ENCODE measurements at regions not wholly inside any gene's neighbourhood (a gene's known extent, or its start where the extent isn't known, plus 50 kb on each side); places are given as distances from the start of the nearest gene placed in this dataset.

- intact Hi-C loops (cut with DNase I) = loop anchor here (5.0 kb wide), 1 partner anchor 376 kb away; no protein-coding TSS in a partner anchor
- DNase-seq = no peak
Measured at GRCh38 chr14:60563113-60563512, 54.2 kb downstream of the SIX6 start.

DNA sequence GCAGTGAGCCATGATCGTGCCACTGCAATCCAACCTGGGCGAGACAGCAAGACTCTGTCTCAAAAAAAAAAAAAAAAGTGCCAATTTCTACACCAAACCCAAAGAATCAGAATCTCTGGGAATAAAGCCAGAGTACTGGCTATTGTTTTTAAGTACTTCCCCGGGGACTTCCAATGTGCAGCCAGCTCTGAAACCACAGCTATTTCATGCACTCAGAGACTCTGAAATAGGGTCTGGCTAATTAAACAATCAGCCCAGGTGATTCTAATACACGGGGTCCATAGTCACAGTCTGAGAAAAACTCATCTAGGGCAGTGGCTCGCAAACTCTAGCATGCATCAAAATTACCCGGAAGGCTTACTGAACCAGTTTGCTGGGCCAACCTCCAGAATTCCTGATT lies 56.3 kb downstream of the SIX6 start:
- intact Hi-C loops (cut with DNase I) = no loop called here

DNA sequence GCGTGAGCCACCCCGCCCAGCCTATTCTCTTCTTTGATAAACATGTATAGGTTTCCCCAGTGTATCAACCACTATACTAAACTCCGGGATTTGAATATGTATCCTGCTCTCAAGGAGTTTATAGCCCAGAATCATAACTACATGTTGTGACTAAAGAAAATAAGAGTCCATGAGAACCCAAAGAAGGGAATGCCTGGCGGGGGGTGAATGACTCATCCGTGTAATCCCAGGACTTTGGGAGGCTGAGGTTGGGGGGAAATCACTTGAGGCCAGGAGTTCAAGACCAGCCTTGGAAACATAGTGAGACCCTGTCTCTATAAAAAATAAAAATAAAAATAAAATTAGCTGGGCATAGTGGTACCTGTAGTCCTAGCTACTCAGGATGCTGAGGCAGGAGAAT lies 57.2 kb downstream of the SIX6 start:
- no peak for DNase-seq
- intact Hi-C loops (cut with DNase I) = no loop called here

More for the DNA sequence above, 56.3 kb downstream of the SIX6 start:
- DNase-seq = no peak

DNA sequence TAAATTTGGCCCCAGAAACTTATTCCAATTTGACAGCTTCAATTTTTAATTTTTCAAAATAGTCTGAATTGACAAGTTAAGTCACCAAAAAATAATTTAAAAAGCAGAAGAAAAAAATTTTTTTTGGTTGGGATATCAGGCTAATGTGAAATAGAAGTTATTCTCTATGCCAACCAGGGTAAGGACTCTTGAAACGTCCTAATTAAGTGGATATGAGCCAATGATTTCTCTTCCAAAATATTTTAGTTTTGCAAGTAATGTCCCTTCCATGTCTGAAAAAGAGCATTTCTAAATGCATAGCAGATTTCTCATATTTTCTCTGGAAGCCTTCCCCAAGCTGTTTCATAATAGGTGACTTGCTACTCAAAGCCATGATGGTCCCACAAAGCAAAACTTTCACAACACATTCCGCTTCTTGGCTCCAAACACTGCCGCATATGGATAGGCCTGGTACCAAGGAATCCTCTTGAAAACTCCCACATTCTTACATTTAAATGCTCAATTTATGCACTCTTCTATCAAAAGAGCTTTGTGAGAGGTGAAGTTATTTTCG lies 65.1 kb downstream of the SIX6 start:
- no peak for DNase-seq
- intact Hi-C loops (cut with DNase I) = no loop called here

GRCh38 chr14:60575008-60575407 lies 66.1 kb downstream of the SIX6 start:
- intact Hi-C loops (cut with DNase I) = no loop called here

GRCh38 chr14:60585676-60586075 lies 63.6 kb downstream of the SIX1 start:
- intact Hi-C loops (cut with DNase I) = no loop called here
- no peak for DNase-seq

More at GRCh38 chr14:60575008-60575407, 66.1 kb downstream of the SIX6 start:
- DNase-seq = no peak

DNA sequence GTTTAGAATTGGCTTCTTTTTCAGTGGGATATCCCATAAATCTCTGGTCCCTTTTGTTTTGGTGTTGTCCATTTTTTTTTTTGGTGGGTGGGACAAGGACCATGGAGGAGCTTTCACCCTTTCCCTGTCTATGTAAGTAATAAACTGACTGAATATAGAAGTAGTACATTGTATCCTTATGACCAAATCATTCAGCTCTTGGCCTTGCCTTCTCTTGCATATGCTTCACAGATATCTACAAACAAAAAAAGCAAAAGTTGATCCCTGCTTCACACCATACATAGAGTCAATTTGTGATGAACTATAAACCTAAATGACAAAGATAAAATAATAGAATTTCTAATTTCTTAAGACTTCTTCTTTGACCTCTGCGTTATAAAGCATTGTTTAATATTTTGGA lies 59.8 kb downstream of the SIX1 start:
- intact Hi-C loops (cut with DNase I) = no loop called here
- no peak for DNase-seq

DNA sequence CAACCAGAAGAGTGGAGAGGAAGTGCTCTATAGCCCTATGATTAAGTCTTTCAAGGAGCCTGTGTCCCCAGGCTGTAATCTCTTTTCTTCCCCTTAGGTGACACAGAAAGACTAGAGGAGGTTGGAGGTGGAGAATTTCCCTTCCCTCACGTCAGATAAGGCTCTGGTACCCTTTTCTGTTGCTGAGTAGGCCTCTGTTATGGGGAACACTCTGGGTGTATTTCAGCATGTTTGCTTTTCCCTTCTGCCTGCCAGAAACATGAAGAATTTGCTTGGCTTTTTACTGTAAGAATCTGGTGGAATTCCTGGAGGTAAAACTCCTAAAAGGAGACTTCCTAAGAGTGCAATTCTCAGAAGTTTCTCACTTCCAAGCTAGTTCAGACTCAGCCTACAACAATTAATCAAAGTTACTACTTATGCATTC lies 58.3 kb downstream of the SIX1 start:
- no peak for DNase-seq
- intact Hi-C loops (cut with DNase I) = no loop called here
